PFSK-1 (cell line): ENCODE measurements at regions not wholly inside any gene's neighbourhood (a gene's known extent, or its start where the extent isn't known, plus 50 kb on each side); places are given as distances from the start of the nearest gene placed in this dataset.

Source experiments
- FOXP2 ChIP-seq: optimal IDR thresholded peaks from 2 replicates; pipeline ENCODE3; 2011; ENCODE audit warnings: borderline replicate concordance, control low read depth, inconsistent platforms; ENCODE audit not compliant: insufficient read depth; ENCODE audit errors: extremely low read length, extremely low read depth
- POLR2AphosphoS5 ChIP-seq: IDR thresholded peaks from 2 replicates; pipeline ENCODE4 v1.6.1; 2012; ENCODE audit warnings: low read depth, mild to moderate bottlenecking, control low read depth, low read length, moderate library complexity
- SIN3A ChIP-seq: IDR thresholded peaks from 2 replicates; pipeline ENCODE4 v1.6.1; 2012; ENCODE audit warnings: mild to moderate bottlenecking, low read length, moderate library complexity, borderline replicate concordance; ENCODE audit not compliant: insufficient read depth
- TAF1 ChIP-seq: IDR thresholded peaks from 2 replicates; pipeline ENCODE4 v1.6.1; 2012; ENCODE audit warnings: low read length, control low read depth, borderline replicate concordance; ENCODE audit not compliant: insufficient read depth
- TF ChIP-seq, protein P1 (sequence below), 2 experiments: IDR thresholded peaks; 2 replicates each; pipeline versions ENCODE4 v1.6.1 to v1.8.0; 2011 to 2012; ENCODE audit warnings: low read depth in 2 of 2, low read length in 2 of 2, control low read depth in 1 of 2, inconsistent platforms in 1 of 2, mild to moderate bottlenecking in 1 of 2, moderate library complexity in 1 of 2; ENCODE audit not compliant: insufficient read depth in 1 of 2

DNA sequence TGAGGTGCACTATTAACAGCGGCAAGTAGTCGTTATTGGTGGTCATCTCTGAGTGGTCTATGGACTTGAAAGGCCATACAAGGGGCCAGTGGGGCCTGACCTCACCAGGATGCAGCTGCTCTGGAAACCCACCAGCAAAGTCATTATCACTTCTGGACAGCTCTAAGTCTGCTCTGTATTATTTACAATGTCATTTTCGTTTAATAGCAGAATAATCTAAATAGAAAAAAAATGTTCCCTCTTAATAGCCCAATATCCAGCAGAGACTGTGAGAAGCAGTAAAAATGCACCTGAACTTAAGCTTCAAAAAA, 85.0 kb upstream of the EED start:
- no peak for TF ChIP-seq TAF1
- TF ChIP-seq POLR2AphosphoS5: no peak
- TF ChIP-seq, protein P1, sequence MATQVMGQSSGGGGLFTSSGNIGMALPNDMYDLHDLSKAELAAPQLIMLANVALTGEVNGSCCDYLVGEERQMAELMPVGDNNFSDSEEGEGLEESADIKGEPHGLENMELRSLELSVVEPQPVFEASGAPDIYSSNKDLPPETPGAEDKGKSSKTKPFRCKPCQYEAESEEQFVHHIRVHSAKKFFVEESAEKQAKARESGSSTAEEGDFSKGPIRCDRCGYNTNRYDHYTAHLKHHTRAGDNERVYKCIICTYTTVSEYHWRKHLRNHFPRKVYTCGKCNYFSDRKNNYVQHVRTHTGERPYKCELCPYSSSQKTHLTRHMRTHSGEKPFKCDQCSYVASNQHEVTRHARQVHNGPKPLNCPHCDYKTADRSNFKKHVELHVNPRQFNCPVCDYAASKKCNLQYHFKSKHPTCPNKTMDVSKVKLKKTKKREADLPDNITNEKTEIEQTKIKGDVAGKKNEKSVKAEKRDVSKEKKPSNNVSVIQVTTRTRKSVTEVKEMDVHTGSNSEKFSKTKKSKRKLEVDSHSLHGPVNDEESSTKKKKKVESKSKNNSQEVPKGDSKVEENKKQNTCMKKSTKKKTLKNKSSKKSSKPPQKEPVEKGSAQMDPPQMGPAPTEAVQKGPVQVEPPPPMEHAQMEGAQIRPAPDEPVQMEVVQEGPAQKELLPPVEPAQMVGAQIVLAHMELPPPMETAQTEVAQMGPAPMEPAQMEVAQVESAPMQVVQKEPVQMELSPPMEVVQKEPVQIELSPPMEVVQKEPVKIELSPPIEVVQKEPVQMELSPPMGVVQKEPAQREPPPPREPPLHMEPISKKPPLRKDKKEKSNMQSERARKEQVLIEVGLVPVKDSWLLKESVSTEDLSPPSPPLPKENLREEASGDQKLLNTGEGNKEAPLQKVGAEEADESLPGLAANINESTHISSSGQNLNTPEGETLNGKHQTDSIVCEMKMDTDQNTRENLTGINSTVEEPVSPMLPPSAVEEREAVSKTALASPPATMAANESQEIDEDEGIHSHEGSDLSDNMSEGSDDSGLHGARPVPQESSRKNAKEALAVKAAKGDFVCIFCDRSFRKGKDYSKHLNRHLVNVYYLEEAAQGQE (IDR thresholded peaks at IDR 0.05; ENCODE audit: insufficient read depth in 1 of 2, low read depth in 2 of 2, low read length in 2 of 2): no peak
- TF ChIP-seq SIN3A: no peak
- no peak for TF ChIP-seq FOXP2

DNA sequence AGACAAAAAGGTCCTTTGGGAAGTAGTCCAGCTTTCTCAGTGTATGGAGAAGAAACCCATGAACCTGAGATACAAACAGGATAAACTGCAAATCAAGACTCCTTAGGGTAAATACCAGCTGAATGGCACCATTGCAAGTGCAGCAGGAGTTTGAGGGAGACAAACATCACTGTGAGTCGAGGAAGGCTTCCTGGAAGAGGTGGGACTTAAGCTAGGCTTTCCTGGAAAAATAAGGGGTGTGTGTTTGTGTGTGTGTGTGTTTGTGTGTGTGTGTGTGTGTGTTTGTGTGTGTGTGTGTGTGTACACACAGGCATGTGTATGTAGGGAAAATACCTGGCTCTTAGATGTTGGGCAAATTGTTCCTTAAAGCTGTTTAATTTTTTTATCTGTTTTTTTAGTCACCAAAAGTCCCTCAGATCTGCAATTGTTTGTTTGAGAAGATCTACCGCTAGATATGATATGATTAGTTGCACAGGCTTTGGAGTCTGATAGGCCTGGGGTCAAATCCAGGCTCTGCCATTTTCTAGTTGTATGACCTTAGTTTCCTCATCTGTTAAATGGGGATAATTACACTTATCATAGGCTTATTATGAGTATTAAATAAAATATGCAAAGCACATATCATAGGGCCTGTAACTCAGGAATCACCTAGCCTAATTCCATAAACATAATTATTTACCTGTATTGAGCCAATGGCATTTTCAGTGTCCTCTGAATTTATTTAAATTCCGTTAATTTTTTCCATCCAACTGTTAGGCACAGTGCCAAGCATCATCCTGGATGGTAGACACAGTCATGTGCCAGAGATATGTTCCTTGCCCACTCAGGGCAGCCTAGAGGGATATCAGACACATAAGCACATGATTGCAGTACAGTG, 85.6 kb upstream of the EED start:
- TF ChIP-seq, protein P1 (IDR thresholded peaks at IDR 0.05; ENCODE audit: insufficient read depth in 1 of 2, low read depth in 2 of 2, low read length in 2 of 2): no peak
- TF ChIP-seq SIN3A (no peak), TAF1 (no peak)

DNA sequence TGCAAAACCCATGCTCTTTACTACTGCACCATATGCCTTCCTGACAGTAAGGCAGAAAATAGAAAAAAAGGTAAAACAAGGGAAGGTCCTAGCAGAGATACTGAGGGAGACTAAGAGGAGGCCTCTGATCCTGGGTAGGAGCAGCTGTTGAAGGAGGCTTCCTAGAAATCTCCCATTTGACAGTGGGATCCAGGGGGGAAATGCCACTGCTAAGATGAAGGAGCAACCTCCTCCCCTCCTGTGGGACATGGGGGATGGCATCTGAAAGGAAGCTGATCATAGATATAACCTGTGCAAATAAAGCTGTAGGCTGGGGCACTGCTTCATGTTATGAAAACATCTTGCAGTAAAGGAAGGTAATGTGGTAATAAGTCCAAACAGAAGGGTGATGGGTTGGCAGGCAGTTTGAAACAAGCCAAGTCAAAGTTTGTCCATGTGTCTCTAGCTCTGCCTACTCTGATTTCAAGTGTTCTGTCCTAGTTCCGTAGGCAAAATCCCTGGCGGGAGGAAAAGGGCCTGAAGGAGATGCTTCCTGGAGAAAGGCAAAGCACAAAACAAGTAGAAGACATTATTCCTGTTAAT, 86.7 kb upstream of the EED start:
- TF ChIP-seq SIN3A (no peak), TAF1 (no peak), POLR2AphosphoS5 (no peak), FOXP2 (no peak)
- TF ChIP-seq, protein P1 (IDR thresholded peaks at IDR 0.05; ENCODE audit: insufficient read depth in 1 of 2, low read depth in 2 of 2, low read length in 2 of 2): no peak

DNA sequence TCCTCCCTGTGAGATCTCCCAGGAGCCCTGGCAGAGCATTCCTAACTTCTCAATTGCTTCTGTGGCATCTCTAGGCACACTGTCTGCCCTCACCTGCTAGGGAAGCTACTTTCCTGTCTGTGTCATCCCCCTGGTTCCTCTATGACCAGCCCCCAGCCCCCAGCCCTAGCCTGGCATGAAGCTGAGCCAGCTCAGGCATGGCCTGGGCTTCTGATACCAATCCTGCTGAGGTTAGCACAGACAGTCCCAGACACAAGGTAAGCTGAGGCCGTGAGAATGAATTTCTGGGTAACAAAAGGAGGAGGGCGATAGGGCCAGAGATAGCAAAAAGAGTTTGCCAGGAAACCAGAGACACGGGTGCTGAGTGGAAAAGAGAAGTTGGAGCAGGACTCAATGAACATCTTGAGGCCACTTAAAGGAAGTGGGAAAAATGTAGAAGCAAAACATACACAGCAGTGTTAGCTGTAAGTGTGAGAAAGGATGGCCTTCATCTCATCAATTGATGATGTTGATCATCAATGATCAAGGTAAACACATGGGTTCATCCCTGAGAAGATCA, 87.6 kb upstream of the PICALM start:
- TF ChIP-seq TAF1: no peak
- TF ChIP-seq POLR2AphosphoS5: no peak
- TF ChIP-seq FOXP2: no peak
- TF ChIP-seq, protein P1 (IDR thresholded peaks at IDR 0.05; ENCODE audit: insufficient read depth in 1 of 2, low read depth in 2 of 2, low read length in 2 of 2): no peak
- no peak for TF ChIP-seq SIN3A
